22Rv1 (cell line): ENCODE measurements at regions not wholly inside any gene's neighbourhood (a gene's known extent, or its start where the extent isn't known, plus 50 kb on each side); places are given as distances from the start of the nearest gene placed in this dataset.

ENCODE experiments used
- CTCF ChIP-seq: fragments of 450-650 bp; IDR thresholded peaks from 2 replicates; pipeline ENCODE4 v1.5.1; 2017; ENCODE audit warnings: mild to moderate bottlenecking
- ZFX ChIP-seq: fragments of 450-650 bp; IDR thresholded peaks from 2 replicates; pipeline ENCODE4 v1.6.1; 2017; ENCODE audit warnings: antibody characterized with exemption, borderline replicate concordance

- TF ChIP-seq CTCF (no peak), ZFX (no peak)
Observed at GRCh38 chr13:83753912-83754624, 128.2 kb downstream of the SLITRK1 start.
